Upper lobe of left lung (tissue), 4 donors: ENCODE measurements at regions not wholly inside any gene's neighbourhood (a gene's known extent, or its start where the extent isn't known, plus 50 kb on each side); places are given as distances from the start of the nearest gene placed in this dataset.

Experiments
- CTCF ChIP-seq, 6 experiments: fragments of 450-650 bp in 4 of 6; fragments of 200-600 bp in 2 of 6; sonication (generic) in 2 of 6; IDR thresholded peaks; one replicate each; pipeline ENCODE4 v1.5.1; 2016 to 2019; ENCODE audit warnings: antibody characterized with exemption in 6 of 6
- POLR2A ChIP-seq, 4 donors: fragments of 450-650 bp; IDR thresholded peaks; one replicate each; pipeline ENCODE4 v1.5.1; 2016 to 2017; ENCODE audit warnings: antibody characterized with exemption in 4 of 4, mild to moderate bottlenecking in 2 of 4

- TF ChIP-seq CTCF (IDR thresholded peaks at IDR 0.05): no peak
- TF ChIP-seq POLR2A (IDR thresholded peaks at IDR 0.05): no peak
These were observed 127.1 kb downstream of the CHST1 start for GRCh38 chr11:45538363-45538762.
